H9 (cell line): ENCODE measurements at regions not wholly inside any gene's neighbourhood (a gene's known extent, or its start where the extent isn't known, plus 50 kb on each side); places are given as distances from the start of the nearest gene placed in this dataset.

ENCODE experiments used
- DNase-seq: peaks from one replicate; pipeline ENCODE4 v3.0.0-alpha.2; 2017
- H2AFZ ChIP-seq: one replicate; pipeline ENCODE4 v1.6.1; 2013; ENCODE audit warnings: mild to moderate bottlenecking, low read length, control low read depth, moderate library complexity
- H2AK5ac ChIP-seq: 2 replicates; pipeline ENCODE4 v1.6.1; 2013; ENCODE audit warnings: low read length, control low read depth, mixed read lengths; ENCODE audit not compliant: insufficient read length
- H2BK120ac ChIP-seq: one replicate; pipeline ENCODE4 v1.6.1; 2013; ENCODE audit warnings: low read depth, mild to moderate bottlenecking, low read length, control low read depth, inconsistent platforms; ENCODE audit not compliant: poor library complexity, severe bottlenecking
- H2BK12ac ChIP-seq: 2 replicates; pipeline ENCODE4 v1.6.1; 2013; ENCODE audit warnings: low read length, control low read depth, mixed read lengths, low read depth; ENCODE audit not compliant: insufficient read length
- H2BK15ac ChIP-seq: 2 replicates; pipeline ENCODE4 v1.6.1; 2013; ENCODE audit warnings: low read depth, low read length, control low read depth
- H2BK20ac ChIP-seq: one replicate; pipeline ENCODE4 v1.6.1; 2013; ENCODE audit warnings: low read depth, mild to moderate bottlenecking, low read length, control low read depth, inconsistent platforms; ENCODE audit not compliant: poor library complexity, severe bottlenecking
- H2BK5ac ChIP-seq: 2 replicates; pipeline ENCODE4 v1.6.1; 2013; ENCODE audit warnings: low read length, control low read depth, mixed read lengths; ENCODE audit not compliant: insufficient read length
- H3K14ac ChIP-seq: 2 replicates; pipeline ENCODE4 v1.6.1; 2013; ENCODE audit warnings: low read length, control low read depth; ENCODE audit not compliant: insufficient read depth
- H3K18ac ChIP-seq: 2 replicates; pipeline ENCODE4 v1.6.1; 2013; ENCODE audit warnings: low read depth, mild to moderate bottlenecking, mixed read lengths, low read length, control low read depth; ENCODE audit not compliant: insufficient read length
- H3K23ac ChIP-seq: 2 replicates; pipeline ENCODE4 v1.6.1; 2013; ENCODE audit warnings: low read length, control low read depth, mixed read lengths, low read depth; ENCODE audit not compliant: insufficient read length
- H3K23me2 ChIP-seq: 2 replicates; pipeline ENCODE4 v1.6.1; 2013; ENCODE audit warnings: low read depth, mild to moderate bottlenecking, mixed read lengths, low read length, control low read depth; ENCODE audit not compliant: insufficient read length, poor library complexity, severe bottlenecking
- H3K27ac ChIP-seq: 2 replicates; pipeline ENCODE4 v1.5.1; 2013; ENCODE audit warnings: low read length, control low read depth, mixed read lengths, low read depth; ENCODE audit not compliant: insufficient read length
- H3K27me3 ChIP-seq: 2 replicates; pipeline ENCODE4 v1.6.1; 2013; ENCODE audit warnings: low read length, control low read depth, inconsistent platforms; ENCODE audit not compliant: insufficient read depth
- H3K4ac ChIP-seq: 2 replicates; pipeline ENCODE4 v1.6.1; 2013; ENCODE audit warnings: low read depth, mild to moderate bottlenecking, control low read depth, inconsistent platforms, low read length, moderate library complexity
- H3K4me1 ChIP-seq: 2 replicates; pipeline ENCODE4 v1.6.1; 2013; ENCODE audit warnings: low read length, control low read depth, inconsistent platforms; ENCODE audit not compliant: insufficient read depth
- H3K4me2 ChIP-seq: 2 replicates; pipeline ENCODE4 v1.6.1; 2013; ENCODE audit warnings: low read length, control low read depth, mixed read lengths; ENCODE audit not compliant: insufficient read length, insufficient read depth
- H3K56ac ChIP-seq: 2 replicates; pipeline ENCODE4 v1.6.1; 2013; ENCODE audit warnings: low read depth, mild to moderate bottlenecking, mixed read lengths, low read length, control low read depth; ENCODE audit not compliant: insufficient read length
- H3K79me1 ChIP-seq: 2 replicates; pipeline ENCODE4 v1.6.1; 2013; ENCODE audit warnings: low read depth, mild to moderate bottlenecking, moderate library complexity, low read length, control low read depth, inconsistent platforms; ENCODE audit not compliant: insufficient read depth, poor library complexity, severe bottlenecking
- H3K79me2 ChIP-seq: 2 replicates; pipeline ENCODE4 v1.6.1; 2013; ENCODE audit warnings: low read length, control low read depth, inconsistent platforms; ENCODE audit not compliant: insufficient read depth
- H3K9ac ChIP-seq: 2 replicates; pipeline ENCODE4 v1.6.1; 2013; ENCODE audit warnings: low read length, control low read depth, mixed read lengths; ENCODE audit not compliant: insufficient read length; ENCODE audit errors: extremely low read depth
- H3K9me3 ChIP-seq: one replicate; pipeline ENCODE4 v1.6.1; 2013; ENCODE audit warnings: low read depth, low read length, inconsistent platforms; ENCODE audit not compliant: control insufficient read depth
- H3T11ph ChIP-seq: one replicate; pipeline ENCODE4 v1.6.1; 2013; ENCODE audit warnings: mild to moderate bottlenecking, low read length, control low read depth, inconsistent platforms
- H4K20me1 ChIP-seq: one replicate; pipeline ENCODE4 v1.6.1; 2013; ENCODE audit not compliant: control insufficient read depth, insufficient read length, insufficient read depth
- H4K5ac ChIP-seq: 2 replicates; pipeline ENCODE4 v1.6.1; 2013; ENCODE audit warnings: low read depth, mild to moderate bottlenecking, mixed read lengths, low read length, control low read depth; ENCODE audit not compliant: insufficient read length
- H4K8ac ChIP-seq: replicated peaks from 2 replicates; pipeline ENCODE4 v1.6.1; 2013; ENCODE audit warnings: low read length, control low read depth, mixed read lengths, low read depth; ENCODE audit not compliant: insufficient read length
- H4K91ac ChIP-seq: 2 replicates; pipeline ENCODE4 v1.6.1; 2013; ENCODE audit warnings: low read depth, mild to moderate bottlenecking, moderate library complexity, mixed read lengths, low read length, control low read depth; ENCODE audit not compliant: insufficient read length
- H3K27ac Mint-ChIP-seq, 3 experiments: 2 replicates in 2 of 3; 3 replicates in 1 of 3; pipeline ENCODE4 v1.8.0; 2020 to 2021; ENCODE audit warnings: mixed read lengths in 3 of 3, mild to moderate bottlenecking in 1 of 3, moderate library complexity in 1 of 3
- H3K27me3 Mint-ChIP-seq: 2 replicates; pipeline ENCODE4 v1.8.0; 2021; ENCODE audit warnings: low read depth, mild to moderate bottlenecking, moderate library complexity, mixed read lengths
- H3K36me3 Mint-ChIP-seq, 3 experiments: 2 replicates in 2 of 3; 3 replicates in 1 of 3; pipeline ENCODE4 v1.8.0; 2020 to 2021; ENCODE audit warnings: low read depth in 3 of 3, mixed read lengths in 3 of 3; ENCODE audit not compliant: insufficient read depth in 1 of 3
- H3K4me1 Mint-ChIP-seq, 2 experiments: 2 replicates each; pipeline ENCODE4 v1.8.0; 2020; ENCODE audit warnings: mixed read lengths in 2 of 2
- H3K4me3 Mint-ChIP-seq, 2 experiments: 2 replicates in 1 of 2; 3 replicates in 1 of 2; pipeline ENCODE4 v1.8.0; 2020 to 2021; ENCODE audit warnings: mild to moderate bottlenecking in 2 of 2, mixed read lengths in 2 of 2, moderate library complexity in 1 of 2
- H3K9me3 Mint-ChIP-seq, 2 experiments: 2 replicates in 1 of 2; 3 replicates in 1 of 2; pipeline ENCODE4 v1.8.0; 2020; ENCODE audit warnings: mild to moderate bottlenecking in 2 of 2, mixed read lengths in 2 of 2, moderate library complexity in 1 of 2
- WGBS: extraction: QIAGEN DNeasy Blood & Tissue Kit; methylation state at CpG from one replicate; pipeline ENCODE4 v1.1.7; 2013; ENCODE audit warnings: missing lambda C conversion rate, low lambda C conversion rate, mixed read lengths; ENCODE audit not compliant: insufficient read length; ENCODE audit errors: extremely low coverage; 5-methylcytosine and 5-hydroxymethylcytosine counted together
- TF ChIP-seq, protein P1 (sequence below): fragments of 200-600 bp; sonication (generic); conservative IDR thresholded peaks from 3 replicates; pipeline ENCODE4 v1.8.0; 2021; ENCODE audit warnings: antibody characterized with exemption, mild to moderate bottlenecking

GRCh38 chr9:89888677-89889076, 283.9 kb downstream of the GADD45G start:
- no peaks in the 10 kb centered on the region for H3K79me2 ChIP-seq
- no peaks in the 10 kb centered on the region for H3K79me1 ChIP-seq
- no peaks in the 10 kb centered on the region for H3K9me3 ChIP-seq
- H3K9ac ChIP-seq: no peak overlapping the region
- H2BK20ac ChIP-seq: no peak overlapping the region
- H3K27ac ChIP-seq: no peak overlapping the region
- no peak overlapping the region for H3K4me3 Mint-ChIP-seq
- H2BK12ac ChIP-seq: no peak overlapping the region
- no peak overlapping the region for H4K91ac ChIP-seq
- peaks cover 2 to 9% of the 10 kb centered on the region in 2 experiments; a peak in 3 of 4 replicates for H3K4me1 Mint-ChIP-seq
- no peak for DNase-seq
- no peak overlapping the region for H3K4me2 ChIP-seq
- no peaks in the 10 kb centered on the region for H3K23me2 ChIP-seq
- no peak overlapping the region for H2BK5ac ChIP-seq
- no peak overlapping the region for H4K8ac ChIP-seq
- H3K23ac ChIP-seq: no peak overlapping the region
- H3K4ac ChIP-seq: no peak overlapping the region
- H3K36me3 Mint-ChIP-seq: no peaks in the 10 kb centered on the region; a peak in 2 of 7 replicates
- no peak overlapping the region for H3K18ac ChIP-seq
- no peaks in the 10 kb centered on the region for H3K4me1 ChIP-seq
- WGBS: no CpG with 5 or more reads among the region's 3 CpGs
- no peak overlapping the region for H3K56ac ChIP-seq
- H3K27ac Mint-ChIP-seq: no peak overlapping the region
- no peak overlapping the region for H2BK120ac ChIP-seq
- H2AFZ ChIP-seq: no peak overlapping the region
- peaks cover 3 to 10% of the 10 kb centered on the region in 2 experiments; a peak in 1 of 5 replicates for H3K9me3 Mint-ChIP-seq
- no peak overlapping the region for H2AK5ac ChIP-seq
- H3T11ph ChIP-seq: no peak overlapping the region
- no peak overlapping the region for H4K5ac ChIP-seq
- H3K27me3 ChIP-seq: no peaks in the 10 kb centered on the region
- H3K27me3 Mint-ChIP-seq: peaks cover 6% of the 10 kb centered on the region; the same call in 1 of the 2 replicates
- H2BK15ac ChIP-seq: no peak overlapping the region
- TF ChIP-seq, protein P1, sequence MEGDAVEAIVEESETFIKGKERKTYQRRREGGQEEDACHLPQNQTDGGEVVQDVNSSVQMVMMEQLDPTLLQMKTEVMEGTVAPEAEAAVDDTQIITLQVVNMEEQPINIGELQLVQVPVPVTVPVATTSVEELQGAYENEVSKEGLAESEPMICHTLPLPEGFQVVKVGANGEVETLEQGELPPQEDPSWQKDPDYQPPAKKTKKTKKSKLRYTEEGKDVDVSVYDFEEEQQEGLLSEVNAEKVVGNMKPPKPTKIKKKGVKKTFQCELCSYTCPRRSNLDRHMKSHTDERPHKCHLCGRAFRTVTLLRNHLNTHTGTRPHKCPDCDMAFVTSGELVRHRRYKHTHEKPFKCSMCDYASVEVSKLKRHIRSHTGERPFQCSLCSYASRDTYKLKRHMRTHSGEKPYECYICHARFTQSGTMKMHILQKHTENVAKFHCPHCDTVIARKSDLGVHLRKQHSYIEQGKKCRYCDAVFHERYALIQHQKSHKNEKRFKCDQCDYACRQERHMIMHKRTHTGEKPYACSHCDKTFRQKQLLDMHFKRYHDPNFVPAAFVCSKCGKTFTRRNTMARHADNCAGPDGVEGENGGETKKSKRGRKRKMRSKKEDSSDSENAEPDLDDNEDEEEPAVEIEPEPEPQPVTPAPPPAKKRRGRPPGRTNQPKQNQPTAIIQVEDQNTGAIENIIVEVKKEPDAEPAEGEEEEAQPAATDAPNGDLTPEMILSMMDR: no peak
- H4K20me1 ChIP-seq: no peaks in the 10 kb centered on the region
- no peak overlapping the region for H3K14ac ChIP-seq
